OCI-M1 (cell line): ENCODE measurements at regions not wholly inside any gene's neighbourhood (a gene's known extent, or its start where the extent isn't known, plus 50 kb on each side); places are given as distances from the start of the nearest gene placed in this dataset.

Source experiments
- DNase-seq: peaks from one replicate; lab custom pipeline; 2025; lab: John Stamatoyannopoulos, UW

DNA sequence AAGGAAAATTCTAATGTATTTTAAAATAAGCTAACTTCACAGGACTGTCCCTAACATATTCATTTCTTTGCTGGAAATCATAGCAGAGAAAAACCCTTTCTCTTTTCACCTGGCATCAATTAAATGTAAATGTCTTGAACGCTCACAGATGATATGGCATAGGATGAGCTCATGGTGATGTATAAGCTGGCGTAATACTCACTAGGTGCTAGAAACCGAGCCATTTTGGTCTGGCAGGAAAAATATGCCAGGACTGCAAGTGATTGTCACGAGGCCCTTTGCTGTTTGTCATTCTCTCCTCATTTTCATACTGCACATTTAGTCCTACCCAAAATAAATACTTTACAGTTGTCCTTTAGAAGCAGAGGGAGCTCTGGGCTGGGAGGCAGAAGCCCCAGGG is 222.7 kb upstream of the LNX1 start:
- DNase-seq, result no peak

- DNase-seq, result no peak
Measured at GRCh38 chr4:53810643-53811042, 219.4 kb upstream of the LNX1 start.

- DNase-seq, result no peak
Measured at GRCh38 chr4:53809816-53810215, 218.5 kb upstream of the LNX1 start.

- DNase-seq, result no peak
Measured at GRCh38 chr4:53805291-53805690, 214.0 kb upstream of the LNX1 start.

GRCh38 chr4:53804719-53805118 is 213.4 kb upstream of the LNX1 start:
- peak; percentile 70 for DNase-seq

- no peak for DNase-seq
Measured at GRCh38 chr4:53802500-53802899, 211.2 kb upstream of the LNX1 start.

DNA sequence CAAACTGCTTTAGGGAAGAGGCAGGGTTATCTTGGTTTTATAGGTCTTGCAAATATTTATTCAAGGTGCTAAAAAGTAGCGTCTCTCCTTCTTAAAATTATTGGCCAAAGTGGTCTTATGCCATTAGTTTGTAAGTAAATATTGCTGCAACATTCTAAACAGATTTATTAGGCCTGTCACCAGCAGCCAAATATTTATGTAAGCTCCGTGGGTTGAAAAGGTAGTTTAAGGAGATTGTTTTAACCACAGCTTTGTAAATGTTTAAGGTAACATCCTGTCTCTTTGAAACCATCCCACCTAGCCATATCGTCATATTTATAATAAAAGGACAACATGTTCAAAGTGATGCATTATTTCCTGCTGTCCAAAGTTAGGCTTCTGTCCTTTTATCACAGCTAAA is 210.1 kb upstream of the LNX1 start:
- no peak for DNase-seq

DNA sequence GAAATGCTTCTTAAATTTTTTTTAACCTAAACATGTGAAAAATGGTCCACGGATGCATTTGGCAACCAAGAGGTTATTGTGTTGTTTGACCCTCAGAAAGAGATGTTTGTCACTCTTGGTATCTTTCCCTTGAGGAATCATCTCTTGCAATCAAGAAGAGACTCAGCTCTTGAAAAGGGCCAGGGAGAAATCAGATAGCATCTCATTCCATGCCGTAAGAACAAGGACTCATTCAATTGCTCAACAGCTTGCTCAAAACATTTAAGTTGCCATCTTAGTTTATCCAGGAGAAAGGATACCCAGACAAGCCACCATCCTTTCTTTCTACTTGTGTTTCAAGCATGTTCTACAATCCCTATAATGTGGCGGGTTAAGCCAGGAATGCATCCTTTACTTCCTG is 209.5 kb upstream of the LNX1 start:
- no peak for DNase-seq

DNA sequence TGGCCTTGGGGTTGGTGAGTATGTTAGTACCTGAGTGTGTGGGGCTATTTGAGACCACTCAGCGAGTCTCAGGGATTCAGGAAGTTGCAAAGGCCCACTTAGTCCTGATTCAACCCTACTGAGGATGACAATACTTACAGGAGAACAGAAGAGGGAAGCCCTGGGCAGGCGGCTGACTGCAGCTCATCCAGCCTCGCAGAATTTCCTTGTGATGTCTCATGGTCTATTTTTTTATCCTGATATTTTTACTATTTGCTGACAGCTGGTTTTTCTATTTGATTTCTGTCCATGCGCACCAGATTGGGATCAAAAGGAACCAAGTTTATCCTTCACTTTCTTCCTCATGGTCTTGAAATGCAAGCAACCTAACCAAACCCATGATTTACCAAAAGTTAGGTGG is 201.8 kb upstream of the LNX1 start:
- no peak for DNase-seq

DNA sequence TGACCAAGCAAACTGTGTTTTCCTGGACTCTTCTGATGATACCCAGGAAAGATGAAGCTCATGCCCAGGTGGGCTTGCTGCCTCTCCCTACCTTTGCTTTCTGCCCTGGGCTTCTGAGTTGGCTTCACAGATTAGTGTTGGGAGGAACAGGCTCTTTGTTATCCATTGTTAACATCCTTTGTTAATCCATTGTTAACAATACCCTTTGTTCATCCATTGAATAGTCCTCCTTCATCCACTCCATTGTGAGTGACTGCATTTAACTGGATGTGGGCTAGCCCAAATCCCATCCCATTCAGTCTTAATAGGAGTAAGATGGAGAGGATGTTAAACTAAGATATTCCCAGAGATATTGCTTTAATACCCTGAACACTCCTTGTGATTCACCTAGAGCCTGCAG is 199.0 kb upstream of the LNX1 start:
- no peak for DNase-seq

DNA sequence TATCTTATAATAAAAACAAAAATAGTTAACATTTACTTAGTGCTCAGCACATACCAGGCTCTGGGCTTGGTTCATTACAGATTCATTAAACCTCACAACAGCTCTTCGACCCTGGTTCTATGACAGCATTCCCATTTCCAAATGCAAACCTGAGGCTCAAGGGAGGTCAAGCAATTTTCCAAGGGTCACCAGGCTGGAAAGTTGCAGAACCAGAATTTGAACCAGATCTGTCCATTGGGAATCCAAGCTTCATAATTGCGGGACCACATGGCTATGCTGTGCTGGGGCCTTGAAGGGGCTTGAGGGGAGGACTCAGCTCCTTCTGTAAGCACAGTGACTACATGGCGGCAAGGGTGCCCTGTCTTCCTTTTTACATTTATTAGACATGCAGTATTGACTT is 197.3 kb upstream of the LNX1 start:
- DNase-seq, result no peak

- DNase-seq, result no peak
Measured at GRCh38 chr4:53788011-53788410, 196.7 kb upstream of the LNX1 start.

DNA sequence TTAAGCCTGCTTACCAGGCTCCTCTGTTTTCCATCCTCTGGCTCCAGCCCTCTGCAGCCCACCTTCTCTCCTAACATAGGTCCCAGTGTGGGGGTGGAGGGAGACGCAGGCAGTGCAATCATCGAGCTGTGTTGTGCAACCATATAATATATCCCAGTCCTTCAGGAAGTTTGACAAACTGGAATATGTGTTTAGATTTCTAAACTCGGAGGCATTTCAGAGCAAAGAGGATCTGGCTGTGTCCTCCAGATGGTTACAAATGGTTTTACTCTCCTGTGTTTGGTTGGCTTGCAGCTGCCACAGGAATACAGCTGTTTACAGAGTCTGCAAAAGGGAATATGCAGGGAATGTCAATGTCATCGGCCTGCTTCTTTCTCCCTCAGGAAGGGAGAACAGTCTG is 195.3 kb upstream of the LNX1 start:
- DNase-seq, result no peak

DNA sequence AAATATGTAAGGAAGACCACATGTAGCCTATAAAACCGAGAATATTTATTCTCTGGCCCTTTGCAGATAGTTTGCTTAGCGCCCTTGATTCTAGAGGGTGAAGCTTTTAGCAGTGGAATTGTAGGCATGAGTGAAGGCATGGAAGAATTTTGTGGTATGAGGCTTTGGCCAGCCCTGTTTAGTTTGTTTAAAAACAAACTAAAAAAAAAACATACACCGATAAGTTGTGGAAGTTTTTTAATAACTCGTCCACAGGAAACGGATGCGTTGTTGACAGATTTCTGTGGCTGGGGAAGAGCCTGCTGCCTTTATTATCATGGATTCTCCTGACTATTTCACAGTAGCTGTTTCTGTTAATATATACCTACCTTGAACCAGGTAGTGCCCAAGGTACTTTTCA is 194.7 kb upstream of the LNX1 start:
- no peak for DNase-seq

- no peak for DNase-seq
Measured at GRCh38 chr4:53784112-53784511, 192.8 kb upstream of the LNX1 start.

GRCh38 chr4:53783208-53783859 is 192.0 kb upstream of the LNX1 start:
- no peak for DNase-seq

DNA sequence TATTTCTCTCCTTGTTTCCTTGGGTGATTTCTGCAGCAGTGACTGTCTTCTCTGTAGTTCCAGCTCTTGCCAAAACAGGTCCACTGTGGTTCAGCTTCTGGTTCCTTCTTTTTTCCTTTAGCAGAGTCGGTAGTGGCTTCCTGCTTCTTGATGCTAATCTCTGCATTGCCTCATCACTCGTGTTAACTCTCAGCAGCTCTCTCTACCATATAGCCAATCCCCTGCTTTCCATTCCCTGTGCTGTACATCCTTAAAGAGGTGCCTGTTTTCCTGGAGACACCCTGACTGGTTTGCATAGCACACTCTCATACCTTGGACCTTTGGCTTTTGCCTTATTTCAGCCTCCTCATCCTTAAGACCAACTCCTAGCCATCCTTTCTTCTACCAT is 191.2 kb upstream of the LNX1 start:
- DNase-seq, result peak; percentile 57

DNA sequence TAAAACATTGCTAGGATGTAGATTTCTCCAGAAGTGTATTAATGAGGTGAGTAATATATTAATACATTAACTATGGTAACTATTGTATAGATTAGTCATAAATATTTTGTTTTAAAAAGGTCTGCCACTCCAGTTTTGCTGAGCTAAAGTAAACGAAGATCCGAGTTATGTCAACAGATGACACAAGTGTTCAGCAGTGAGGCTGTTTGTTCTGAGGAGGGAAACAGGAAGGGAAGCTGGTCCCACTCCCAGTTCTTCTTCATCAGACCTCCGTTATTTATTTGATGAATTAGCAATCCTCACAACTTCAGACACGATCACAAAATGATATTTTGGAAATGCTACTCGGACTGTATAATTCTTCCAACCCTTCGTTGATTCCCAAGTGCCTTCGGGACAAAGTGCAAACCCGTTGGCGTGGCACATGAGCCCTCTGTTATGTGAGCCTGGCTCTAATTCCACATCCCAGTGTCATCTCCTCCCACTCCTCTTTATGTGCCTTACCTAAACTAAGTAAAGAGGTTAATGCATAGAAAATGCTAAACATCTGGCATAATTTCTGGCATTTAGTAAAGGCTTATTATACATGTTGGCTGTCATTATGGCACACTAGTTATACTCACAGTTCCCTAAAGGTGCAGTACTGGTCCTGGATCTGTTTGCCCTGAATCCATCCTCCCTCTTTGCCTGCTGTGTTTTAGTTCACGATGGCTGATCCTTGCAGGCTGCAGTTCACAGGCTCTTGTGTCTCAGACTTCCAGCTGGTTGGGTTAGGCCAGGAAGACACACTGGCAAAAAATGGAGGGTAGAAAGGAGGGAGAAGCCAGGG is 190.6 kb upstream of the LNX1 start:
- DNase-seq, result no peak

- DNase-seq, result no peak
Measured at GRCh38 chr4:53780736-53781400, 189.6 kb upstream of the LNX1 start.

GRCh38 chr4:53779025-53779424 is 187.7 kb upstream of the LNX1 start:
- DNase-seq, result no peak

- no peak for DNase-seq
Measured at GRCh38 chr4:53778155-53778554, 186.9 kb upstream of the LNX1 start.

- DNase-seq, result peak; percentile 8
Measured at GRCh38 chr4:53777244-53777984, 186.1 kb upstream of the LNX1 start.

- DNase-seq, result no peak
Measured at GRCh38 chr4:53776141-53776540, 184.9 kb upstream of the LNX1 start.
